Natural killer cell (primary cell): ENCODE measurements at regions not wholly inside any gene's neighbourhood (a gene's known extent, or its start where the extent isn't known, plus 50 kb on each side); places are given as distances from the start of the nearest gene placed in this dataset.
"Not testable (repeated sequence)": the region's sequence is repeated elsewhere in the genome, so short reads cannot be mapped to it uniquely, and the experiment has no call there.

Experiments
- ATAC-seq, 3 donors: fragments of 150-1000 bp in 2 of 3; fragments of 200-7000 bp in 1 of 3; cut with Tn5 transposase; 1 replicate in 1 of 3; 2 replicates in 2 of 3; pipeline ENCODE4 v1.10.0; 2021; ENCODE audit warnings: mild to moderate bottlenecking in 2 of 3, moderate library complexity in 2 of 3
- DNase-seq, 2 donors: peaks; one replicate each; pipeline versions ENCODE4 v3.0.0 to v3.0.0-alpha.2; 2013 to 2021; ENCODE audit warnings: mixed read lengths in 1 of 2
- H3K27ac ChIP-seq: one replicate; pipeline ENCODE4 v1.5.1; 2013; ENCODE audit warnings: mild to moderate bottlenecking, low read length
- H3K27me3 ChIP-seq: one replicate; pipeline ENCODE4 v1.6.1; 2013; ENCODE audit warnings: low read length; ENCODE audit not compliant: control insufficient read depth, insufficient read depth
- H3K36me3 ChIP-seq: one replicate; pipeline ENCODE4 v1.6.1; 2013; ENCODE audit warnings: low read length; ENCODE audit not compliant: control insufficient read depth, insufficient read depth
- H3K4me1 ChIP-seq: one replicate; pipeline ENCODE4 v1.6.1; 2013; ENCODE audit warnings: low read length; ENCODE audit not compliant: control insufficient read depth, insufficient read depth
- H3K4me3 ChIP-seq: one replicate; pipeline ENCODE4 v1.5.1; 2013; ENCODE audit warnings: low read length
- H3K9me3 ChIP-seq: one replicate; pipeline ENCODE4 v1.6.1; 2013; ENCODE audit warnings: low read length; ENCODE audit not compliant: control insufficient read depth, insufficient read depth
- H3K27ac Mint-ChIP-seq, 2 donors: one replicate each; pipeline ENCODE4 v1.8.0; 2022; ENCODE audit warnings: mild to moderate bottlenecking in 2 of 2, mixed read lengths in 2 of 2, moderate library complexity in 1 of 2
- H3K27me3 Mint-ChIP-seq, 2 donors: one replicate each; pipeline ENCODE4 v1.8.0; 2022; ENCODE audit warnings: low read depth in 2 of 2, mixed read lengths in 2 of 2
- H3K36me3 Mint-ChIP-seq: one replicate; pipeline ENCODE4 v1.8.0; 2022; ENCODE audit warnings: mixed read lengths
- H3K4me1 Mint-ChIP-seq, 2 donors: one replicate each; pipeline ENCODE4 v1.8.0; 2022; ENCODE audit warnings: mixed read lengths in 2 of 2
- H3K4me3 Mint-ChIP-seq: one replicate; pipeline ENCODE4 v1.8.0; 2022; ENCODE audit warnings: mild to moderate bottlenecking, moderate library complexity, mixed read lengths
- H3K9me3 Mint-ChIP-seq, 2 donors: one replicate each; pipeline ENCODE4 v1.8.0; 2022; ENCODE audit warnings: mixed read lengths in 2 of 2
- CTCF ChIP-seq: fragments of 200-600 bp; IDR thresholded peaks from one replicate; pipeline ENCODE4 v1.8.0; 2022; ENCODE audit warnings: antibody characterized with exemption
- WGBS: methylation state at CpG from one replicate; pipeline ENCODE4 v1.1.7; 2013; ENCODE audit warnings: missing lambda C conversion rate; ENCODE audit not compliant: insufficient coverage; 5-methylcytosine and 5-hydroxymethylcytosine counted together
- intact Hi-C: fragments of 100-400 bp; cut with micrococcal nuclease; formaldehyde crosslinking; loops from one replicate; pipeline ENCODE4 v1.14.2; 2022

- H3K36me3 ChIP-seq, H3K4me1 ChIP-seq, H3K27ac ChIP-seq, H3K27me3 ChIP-seq, H3K9me3 Mint-ChIP-seq, H3K27ac Mint-ChIP-seq, H3K4me3 ChIP-seq, intact Hi-C loops, H3K36me3 Mint-ChIP-seq, H3K9me3 ChIP-seq, ATAC-seq, H3K4me3 Mint-ChIP-seq, DNase-seq: not testable (repeated sequence)
- Mint-ChIP-seq H3K27me3 (peaks cover 2 to 54% of the 10 kb centered on the region in 2 donors), H3K4me1 (peaks cover 12% of the 10 kb centered on the region in 2 donors)
- WGBS, result 88% methylated on average over 11 of the region's 11 CpGs
Observed at GRCh38 chr7:6992133-6992532, 166.1 kb upstream of the CCZ1B start.

GRCh38 chr7:6995026-6995425 is 169.0 kb upstream of the CCZ1B start:
- H3K4me3 Mint-ChIP-seq, H3K4me3 ChIP-seq, H3K27ac Mint-ChIP-seq, H3K27me3 ChIP-seq, H3K9me3 Mint-ChIP-seq, H3K9me3 ChIP-seq, H3K36me3 Mint-ChIP-seq, intact Hi-C loops, H3K36me3 ChIP-seq, H3K4me1 ChIP-seq, ATAC-seq, DNase-seq, H3K27ac ChIP-seq: not testable (repeated sequence)
- Mint-ChIP-seq H3K27me3 (peaks cover 2 to 47% of the 10 kb centered on the region in 2 donors), H3K4me1 (peaks cover 12% of the 10 kb centered on the region in 2 donors)
- 95% methylated on average over 15 of the region's 16 CpGs for WGBS

GRCh38 chr7:6995493-6996289 is 169.6 kb upstream of the CCZ1B start:
- ATAC-seq, H3K4me1 ChIP-seq, H3K4me1 Mint-ChIP-seq, H3K27ac Mint-ChIP-seq, DNase-seq, H3K4me3 Mint-ChIP-seq, intact Hi-C loops, H3K27me3 ChIP-seq, H3K36me3 Mint-ChIP-seq, H3K4me3 ChIP-seq, H3K9me3 Mint-ChIP-seq, H3K27ac ChIP-seq, H3K36me3 ChIP-seq: not testable (repeated sequence)
- H3K27me3 Mint-ChIP-seq, result peaks cover 2 to 43% of the 10 kb centered on the region in 2 donors
- peaks cover 13% of the 10 kb centered on the region for H3K9me3 ChIP-seq
- WGBS, result 89% methylated on average over 5 of the region's 7 CpGs

- H3K27me3 ChIP-seq, H3K36me3 Mint-ChIP-seq, H3K4me3 Mint-ChIP-seq, H3K4me1 Mint-ChIP-seq, DNase-seq, H3K4me3 ChIP-seq, intact Hi-C loops, H3K4me1 ChIP-seq, H3K9me3 Mint-ChIP-seq, H3K27ac ChIP-seq, H3K27ac Mint-ChIP-seq, H3K36me3 ChIP-seq, ATAC-seq: not testable (repeated sequence)
- H3K27me3 Mint-ChIP-seq, result peaks cover 15 to 23% of the 10 kb centered on the region in 2 donors
- 69% methylated on average over 3 of the region's 5 CpGs for WGBS
- peaks cover 13% of the 10 kb centered on the region for H3K9me3 ChIP-seq
Observed at GRCh38 chr7:6999067-6999666, 173.1 kb upstream of the CCZ1B start.

GRCh38 chr7:7002418-7003062 is 176.5 kb upstream of the CCZ1B start:
- no peak for ATAC-seq
- H3K9me3 Mint-ChIP-seq, result peaks cover 2 to 6% of the 10 kb centered on the region in 2 donors
- no peak overlapping the region for H3K4me3 Mint-ChIP-seq
- no peak overlapping the region for H3K27ac Mint-ChIP-seq
- H3K4me1 Mint-ChIP-seq, result no peaks in the 10 kb centered on the region
- intact Hi-C loops, result no loop called here
- no peak for TF ChIP-seq CTCF
- no peak overlapping the region for H3K4me3 ChIP-seq
- H3K4me1 ChIP-seq, result no peaks in the 10 kb centered on the region
- DNase-seq, result no peak
- H3K27me3 ChIP-seq, result peaks cover 2% of the 10 kb centered on the region
- H3K27me3 Mint-ChIP-seq, result peaks cover 15 to 19% of the 10 kb centered on the region in 2 donors
- no peaks in the 10 kb centered on the region for H3K36me3 Mint-ChIP-seq
- H3K27ac ChIP-seq, result no peak overlapping the region
- 87% methylated on average over 1 of the region's 2 CpGs for WGBS
- no peaks in the 10 kb centered on the region for H3K36me3 ChIP-seq
- H3K9me3 ChIP-seq, result peaks cover 13% of the 10 kb centered on the region
